Kasumi-1 (cell line): ENCODE measurements at regions not wholly inside any gene's neighbourhood (a gene's known extent, or its start where the extent isn't known, plus 50 kb on each side); places are given as distances from the start of the nearest gene placed in this dataset.

ENCODE experiments used
- DNase-seq, 2 experiments: peaks; one replicate each; lab custom pipeline; 2025; lab: John Stamatoyannopoulos, UW

GRCh38 chr18:45487581-45487980 lies 127.7 kb upstream of the SLC14A2 start:
- no peak for DNase-seq

- DNase-seq, result no peak
These were observed 126.6 kb upstream of the SLC14A2 start for GRCh38 chr18:45488645-45489044.

GRCh38 chr18:45493830-45494229 lies 121.4 kb upstream of the SLC14A2 start:
- no peak for DNase-seq

GRCh38 chr18:45494811-45495210 lies 120.5 kb upstream of the SLC14A2 start:
- no peak for DNase-seq

GRCh38 chr18:45496741-45497140 lies 118.5 kb upstream of the SLC14A2 start:
- no peak for DNase-seq

- DNase-seq, result no peak
These were observed 117.5 kb upstream of the SLC14A2 start for GRCh38 chr18:45497595-45498286.

GRCh38 chr18:45498287-45498658 lies 117.0 kb upstream of the SLC14A2 start:
- no peak for DNase-seq

GRCh38 chr18:45503990-45504389 lies 111.3 kb upstream of the SLC14A2 start:
- DNase-seq, result no peak

GRCh38 chr18:45505497-45506206 lies 109.6 kb upstream of the SLC14A2 start:
- DNase-seq, result no peak

- no peak for DNase-seq
These were observed 108.3 kb upstream of the SLC14A2 start for GRCh38 chr18:45506951-45507350.

- no peak for DNase-seq
These were observed 105.7 kb upstream of the SLC14A2 start for GRCh38 chr18:45509535-45509934.

GRCh38 chr18:45510656-45511055 lies 104.6 kb upstream of the SLC14A2 start:
- no peak for DNase-seq

- DNase-seq, result no peak
These were observed 102.8 kb upstream of the SLC14A2 start for GRCh38 chr18:45512363-45512953.

GRCh38 chr18:45517181-45517741 lies 98.0 kb upstream of the SLC14A2 start:
- no peak for DNase-seq

- DNase-seq, result no peak
These were observed 96.7 kb upstream of the SLC14A2 start for GRCh38 chr18:45518311-45519155.

GRCh38 chr18:45519411-45520280 lies 95.6 kb upstream of the SLC14A2 start:
- no peak for DNase-seq

- no peak for DNase-seq
These were observed 94.1 kb upstream of the SLC14A2 start for GRCh38 chr18:45521136-45521535.

- no peak for DNase-seq
These were observed 93.5 kb upstream of the SLC14A2 start for GRCh38 chr18:45521777-45522176.

- DNase-seq, result no peak
These were observed 92.9 kb upstream of the SLC14A2 start for GRCh38 chr18:45522371-45522770.

GRCh38 chr18:45525301-45525700 lies 90.0 kb upstream of the SLC14A2 start:
- no peak for DNase-seq
